Liver (tissue), 8 donors: ENCODE measurements at regions not wholly inside any gene's neighbourhood (a gene's known extent, or its start where the extent isn't known, plus 50 kb on each side); places are given as distances from the start of the nearest gene placed in this dataset.

Source experiments
- DNase-seq: peaks from one replicate; pipeline ENCODE4 v3.0.0-alpha.2; 2017; ENCODE audit warnings: low spot score
- H3K27ac ChIP-seq, 2 donors: one replicate each; pipeline ENCODE4 v1.7.0; 2013; ENCODE audit warnings: inconsistent platforms in 2 of 2, low read length in 2 of 2, control low read depth in 1 of 2, low read depth in 1 of 2, mild to moderate bottlenecking in 1 of 2
- H3K27me3 ChIP-seq, 4 donors: one replicate each; pipeline versions ENCODE4 v1.6.1 to v1.7.0; 2013; ENCODE audit warnings: low read length in 3 of 4, inconsistent platforms in 1 of 4, mild to moderate bottlenecking in 1 of 4, moderate library complexity in 1 of 4; ENCODE audit not compliant: control insufficient read depth in 4 of 4, insufficient read depth in 4 of 4
- H3K36me3 ChIP-seq, 4 donors: one replicate each; pipeline versions ENCODE4 v1.6.1 to v1.7.0; 2013; ENCODE audit warnings: low read length in 3 of 4, mild to moderate bottlenecking in 3 of 4, low read depth in 1 of 4, moderate library complexity in 1 of 4; ENCODE audit not compliant: control insufficient read depth in 4 of 4, insufficient read depth in 3 of 4
- H3K4me1 ChIP-seq, 4 donors: one replicate each; pipeline versions ENCODE4 v1.6.1 to v1.7.0; 2013; ENCODE audit warnings: low read length in 3 of 4, mild to moderate bottlenecking in 3 of 4, moderate library complexity in 1 of 4; ENCODE audit not compliant: control insufficient read depth in 4 of 4, insufficient read depth in 4 of 4
- H3K4me3 ChIP-seq, 3 donors: one replicate each; pipeline versions ENCODE4 v1.6.1 to v1.7.0; 2013; ENCODE audit warnings: low read length in 3 of 3, control low read depth in 1 of 3, low read depth in 1 of 3, mild to moderate bottlenecking in 1 of 3
- H3K9ac ChIP-seq, 2 donors: one replicate each; pipeline ENCODE4 v1.7.0; 2013; ENCODE audit warnings: low read length in 2 of 2, mild to moderate bottlenecking in 2 of 2, moderate library complexity in 2 of 2, control low read depth in 1 of 2, low read depth in 1 of 2
- H3K9me3 ChIP-seq, 4 donors: one replicate each; pipeline versions ENCODE4 v1.6.1 to v1.7.0; 2013; ENCODE audit warnings: low read length in 3 of 4; ENCODE audit not compliant: control insufficient read depth in 4 of 4
- EGR1 ChIP-seq, 2 donors: IDR thresholded peaks; 2 replicates each; pipeline ENCODE4 v1.6.1; 2016 to 2018; ENCODE audit warnings: antibody characterized with exemption in 2 of 2, low read depth in 2 of 2
- FOXA1 ChIP-seq: IDR thresholded peaks from 2 replicates; pipeline ENCODE4 v1.6.1; 2016; ENCODE audit warnings: antibody characterized with exemption
- FOXA2 ChIP-seq: IDR thresholded peaks from 2 replicates; pipeline ENCODE4 v1.6.1; 2016; ENCODE audit warnings: antibody characterized with exemption
- GABPA ChIP-seq, 2 donors: IDR thresholded peaks in 1 of 2; conservative IDR thresholded peaks in 1 of 2; 2 replicates each; pipeline ENCODE4 v1.6.1; 2016; ENCODE audit warnings: antibody characterized with exemption in 2 of 2, mild to moderate bottlenecking in 1 of 2, moderate library complexity in 1 of 2
- HNF4A ChIP-seq, 2 donors: conservative IDR thresholded peaks; 2 replicates each; pipeline ENCODE4 v1.6.1; 2016; ENCODE audit warnings: antibody characterized with exemption in 2 of 2, mild to moderate bottlenecking in 2 of 2
- HNF4G ChIP-seq: IDR thresholded peaks from 2 replicates; pipeline ENCODE4 v1.6.1; 2016; ENCODE audit warnings: antibody characterized with exemption
- JUND ChIP-seq, 2 donors: IDR thresholded peaks; 2 replicates each; pipeline ENCODE4 v1.6.1; 2016; ENCODE audit warnings: antibody characterized with exemption in 2 of 2
- NR2F2 ChIP-seq: IDR thresholded peaks from 2 replicates; pipeline ENCODE4 v1.6.1; 2016; ENCODE audit warnings: antibody characterized with exemption
- RAD21 ChIP-seq, 2 donors: IDR thresholded peaks; 2 replicates each; pipeline ENCODE4 v1.6.1; 2016; ENCODE audit warnings: antibody characterized with exemption in 2 of 2, mild to moderate bottlenecking in 2 of 2
- RXRA ChIP-seq, 2 donors: IDR thresholded peaks; 2 replicates each; pipeline ENCODE4 v1.6.1; 2017 to 2018; ENCODE audit warnings: antibody characterized with exemption in 2 of 2, mild to moderate bottlenecking in 1 of 2
- SP1 ChIP-seq: IDR thresholded peaks from 2 replicates; pipeline ENCODE4 v1.6.1; 2018; ENCODE audit warnings: antibody characterized with exemption, mild to moderate bottlenecking
- TAF1 ChIP-seq: conservative IDR thresholded peaks from 2 replicates; pipeline ENCODE4 v1.6.1; 2016; ENCODE audit warnings: antibody characterized with exemption, mild to moderate bottlenecking
- YY1 ChIP-seq: IDR thresholded peaks from 2 replicates; pipeline ENCODE4 v1.6.1; 2016; ENCODE audit warnings: antibody characterized with exemption, mild to moderate bottlenecking
- WGBS: extraction: QIAGEN DNeasy Blood & Tissue Kit; methylation state at CpG from one replicate; pipeline ENCODE4 v1.1.7; 2013; 5-methylcytosine and 5-hydroxymethylcytosine counted together
- TF ChIP-seq, protein P1 (sequence below): IDR thresholded peaks from 2 replicates; pipeline ENCODE4 v1.6.1; 2016; ENCODE audit warnings: antibody characterized with exemption, mild to moderate bottlenecking
- TF ChIP-seq, protein P2 (sequence below): IDR thresholded peaks from 2 replicates; pipeline ENCODE4 v1.6.1; 2016; ENCODE audit warnings: antibody characterized with exemption
- TF ChIP-seq, protein P3 (sequence below): fragments of 150-350 bp; IDR thresholded peaks from 2 replicates; pipeline ENCODE4 v1.5.1; 2017; ENCODE audit warnings: improper control_type of control experiment, low read depth, low read length; ENCODE audit not compliant: missing input control
- donor health status: healthy.
- donor health status: healthy.
- donor health status: healthy.
- donor health status: healthy.
- donor health status: healthy.

DNA sequence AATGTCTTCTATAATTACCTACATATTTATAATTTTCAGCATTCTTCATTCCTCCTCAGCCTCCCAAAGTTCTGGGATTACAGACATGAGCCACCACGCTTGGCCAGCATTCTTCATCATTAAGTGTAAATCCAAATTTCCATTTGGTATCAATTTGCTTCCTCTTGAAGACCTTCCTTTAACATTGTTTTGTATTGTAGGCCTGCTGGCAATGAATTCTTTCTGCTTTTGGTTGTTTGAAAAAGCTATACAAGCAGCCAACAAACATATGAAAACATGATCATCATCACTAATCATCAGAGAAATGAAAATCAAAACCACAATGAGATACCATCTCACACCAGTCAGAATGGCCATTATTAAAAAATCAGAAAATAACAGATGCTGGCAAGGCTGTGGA is 56.4 kb downstream of the GCNT4 start (continued):
- TF ChIP-seq, protein P1, sequence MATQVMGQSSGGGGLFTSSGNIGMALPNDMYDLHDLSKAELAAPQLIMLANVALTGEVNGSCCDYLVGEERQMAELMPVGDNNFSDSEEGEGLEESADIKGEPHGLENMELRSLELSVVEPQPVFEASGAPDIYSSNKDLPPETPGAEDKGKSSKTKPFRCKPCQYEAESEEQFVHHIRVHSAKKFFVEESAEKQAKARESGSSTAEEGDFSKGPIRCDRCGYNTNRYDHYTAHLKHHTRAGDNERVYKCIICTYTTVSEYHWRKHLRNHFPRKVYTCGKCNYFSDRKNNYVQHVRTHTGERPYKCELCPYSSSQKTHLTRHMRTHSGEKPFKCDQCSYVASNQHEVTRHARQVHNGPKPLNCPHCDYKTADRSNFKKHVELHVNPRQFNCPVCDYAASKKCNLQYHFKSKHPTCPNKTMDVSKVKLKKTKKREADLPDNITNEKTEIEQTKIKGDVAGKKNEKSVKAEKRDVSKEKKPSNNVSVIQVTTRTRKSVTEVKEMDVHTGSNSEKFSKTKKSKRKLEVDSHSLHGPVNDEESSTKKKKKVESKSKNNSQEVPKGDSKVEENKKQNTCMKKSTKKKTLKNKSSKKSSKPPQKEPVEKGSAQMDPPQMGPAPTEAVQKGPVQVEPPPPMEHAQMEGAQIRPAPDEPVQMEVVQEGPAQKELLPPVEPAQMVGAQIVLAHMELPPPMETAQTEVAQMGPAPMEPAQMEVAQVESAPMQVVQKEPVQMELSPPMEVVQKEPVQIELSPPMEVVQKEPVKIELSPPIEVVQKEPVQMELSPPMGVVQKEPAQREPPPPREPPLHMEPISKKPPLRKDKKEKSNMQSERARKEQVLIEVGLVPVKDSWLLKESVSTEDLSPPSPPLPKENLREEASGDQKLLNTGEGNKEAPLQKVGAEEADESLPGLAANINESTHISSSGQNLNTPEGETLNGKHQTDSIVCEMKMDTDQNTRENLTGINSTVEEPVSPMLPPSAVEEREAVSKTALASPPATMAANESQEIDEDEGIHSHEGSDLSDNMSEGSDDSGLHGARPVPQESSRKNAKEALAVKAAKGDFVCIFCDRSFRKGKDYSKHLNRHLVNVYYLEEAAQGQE = no peak
- no peak for TF ChIP-seq TAF1

DNA sequence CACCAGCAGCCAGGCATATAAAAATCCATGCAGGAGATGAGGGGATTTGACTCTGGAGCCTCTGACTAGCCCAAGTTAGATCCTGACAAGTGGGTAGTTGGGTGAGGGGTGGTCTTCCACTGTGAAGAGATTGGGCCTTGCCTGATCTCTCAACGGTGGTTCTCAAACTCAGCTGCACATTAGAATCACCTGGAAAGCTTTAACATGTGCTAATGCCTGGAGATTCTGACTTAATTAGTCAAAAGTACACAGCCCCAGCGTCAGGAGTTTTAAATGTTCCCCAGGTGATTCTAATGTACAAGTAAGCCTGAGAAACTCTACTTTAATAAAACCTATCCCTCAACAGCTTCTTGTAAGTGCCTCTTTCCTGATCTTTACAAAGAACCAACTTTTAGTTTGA is 57.5 kb downstream of the GCNT4 start:
- Histone ChIP-seq H3K27ac (no peak overlapping the region), H3K9me3 (no peaks in the 10 kb centered on the region), H3K9ac (no peak overlapping the region), H3K4me3 (no peak overlapping the region), H3K27me3 (no peaks in the 10 kb centered on the region), H3K36me3 (no peaks in the 10 kb centered on the region), H3K4me1 (no peaks in the 10 kb centered on the region)
- TF ChIP-seq EGR1 (IDR thresholded peaks at IDR 0.05; ENCODE audit: low read depth in 2 of 2) (no peak), FOXA1 (no peak), RAD21 (IDR thresholded peaks at IDR 0.05) (no peak), NR2F2 (no peak), HNF4G (no peak), YY1 (no peak), GABPA (IDR thresholded peaks at IDR 0.05 in 1 of 2, conservative IDR thresholded peaks at IDR 0.05 in 1 of 2) (no peak), JUND (IDR thresholded peaks at IDR 0.05) (no peak), TAF1 (no peak), RXRA (IDR thresholded peaks at IDR 0.05) (no peak), HNF4A (conservative IDR thresholded peaks at IDR 0.05) (no peak), SP1 (no peak), FOXA2 (no peak)
- TF ChIP-seq, protein P2, sequence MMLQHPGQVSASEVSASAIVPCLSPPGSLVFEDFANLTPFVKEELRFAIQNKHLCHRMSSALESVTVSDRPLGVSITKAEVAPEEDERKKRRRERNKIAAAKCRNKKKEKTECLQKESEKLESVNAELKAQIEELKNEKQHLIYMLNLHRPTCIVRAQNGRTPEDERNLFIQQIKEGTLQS = no peak
- TF ChIP-seq, protein P3, sequence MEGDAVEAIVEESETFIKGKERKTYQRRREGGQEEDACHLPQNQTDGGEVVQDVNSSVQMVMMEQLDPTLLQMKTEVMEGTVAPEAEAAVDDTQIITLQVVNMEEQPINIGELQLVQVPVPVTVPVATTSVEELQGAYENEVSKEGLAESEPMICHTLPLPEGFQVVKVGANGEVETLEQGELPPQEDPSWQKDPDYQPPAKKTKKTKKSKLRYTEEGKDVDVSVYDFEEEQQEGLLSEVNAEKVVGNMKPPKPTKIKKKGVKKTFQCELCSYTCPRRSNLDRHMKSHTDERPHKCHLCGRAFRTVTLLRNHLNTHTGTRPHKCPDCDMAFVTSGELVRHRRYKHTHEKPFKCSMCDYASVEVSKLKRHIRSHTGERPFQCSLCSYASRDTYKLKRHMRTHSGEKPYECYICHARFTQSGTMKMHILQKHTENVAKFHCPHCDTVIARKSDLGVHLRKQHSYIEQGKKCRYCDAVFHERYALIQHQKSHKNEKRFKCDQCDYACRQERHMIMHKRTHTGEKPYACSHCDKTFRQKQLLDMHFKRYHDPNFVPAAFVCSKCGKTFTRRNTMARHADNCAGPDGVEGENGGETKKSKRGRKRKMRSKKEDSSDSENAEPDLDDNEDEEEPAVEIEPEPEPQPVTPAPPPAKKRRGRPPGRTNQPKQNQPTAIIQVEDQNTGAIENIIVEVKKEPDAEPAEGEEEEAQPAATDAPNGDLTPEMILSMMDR = no peak
- TF ChIP-seq, protein P1 = no peak
- 81% methylated on average over 2 of the region's 2 CpGs for WGBS
- DNase-seq = no peak
